CD14-positive monocyte (primary cell): ENCODE measurements at regions not wholly inside any gene's neighbourhood (a gene's known extent, or its start where the extent isn't known, plus 50 kb on each side); places are given as distances from the start of the nearest gene placed in this dataset.

Experiments
- DNase-seq, 3 donors: peaks; one replicate each; pipeline ENCODE4 v3.0.0-alpha.2; 2011 to 2022
- H2AFZ ChIP-seq: 2 replicates; pipeline ENCODE4 v1.6.0; 2012; ENCODE audit warnings: mild to moderate bottlenecking, low read depth, low read length, inconsistent platforms; ENCODE audit not compliant: insufficient read depth, poor library complexity, severe bottlenecking
- H3K27ac ChIP-seq, 2 donors: 1 replicate in 1 of 2; 2 replicates in 1 of 2; pipeline ENCODE4 v1.5.1; 2012 to 2013; ENCODE audit warnings: low read length in 2 of 2, control low read depth in 1 of 2, inconsistent platforms in 1 of 2, low read depth in 1 of 2, mild to moderate bottlenecking in 1 of 2
- H3K27me3 ChIP-seq, 2 donors: one replicate each; pipeline versions ENCODE4 v1.6.0 to v1.6.1; 2011 to 2013; ENCODE audit warnings: low read length in 2 of 2; ENCODE audit not compliant: control insufficient read depth in 2 of 2, insufficient read depth in 2 of 2
- H3K36me3 ChIP-seq, 2 donors: replicated peaks in 1 of 2; 1 replicate in 1 of 2; 2 replicates in 1 of 2; pipeline versions ENCODE4 v1.5.1 to v1.6.1; 2012 to 2013; ENCODE audit warnings: low read length in 2 of 2, control low read depth in 1 of 2, inconsistent platforms in 1 of 2, mild to moderate bottlenecking in 1 of 2; ENCODE audit not compliant: insufficient read depth in 2 of 2, control insufficient read depth in 1 of 2
- H3K4me1 ChIP-seq, 2 donors: 1 replicate in 1 of 2; 2 replicates in 1 of 2; pipeline versions ENCODE4 v1.5.1 to v1.6.1; 2012 to 2013; ENCODE audit warnings: low read length in 2 of 2, control low read depth in 1 of 2, inconsistent platforms in 1 of 2, mild to moderate bottlenecking in 1 of 2, moderate library complexity in 1 of 2; ENCODE audit not compliant: insufficient read depth in 2 of 2, control insufficient read depth in 1 of 2
- H3K4me2 ChIP-seq: replicated peaks from 2 replicates; pipeline ENCODE3; 2012; ENCODE audit warnings: low read length, moderate library complexity, mild to moderate bottlenecking; ENCODE audit not compliant: poor library complexity, severe bottlenecking; ENCODE audit errors: extremely low read depth
- H3K4me3 ChIP-seq, 3 experiments: fragments of 200-600 bp in 1 of 3; sonication (generic) in 1 of 3; replicated peaks in 1 of 3; 1 replicate in 2 of 3; 2 replicates in 1 of 3; pipeline ENCODE4 v1.5.1; 2011 to 2013; ENCODE audit warnings: low read length in 3 of 3, mild to moderate bottlenecking in 3 of 3, control low read depth in 2 of 3, low read depth in 2 of 3, inconsistent platforms in 1 of 3, moderate library complexity in 1 of 3
- H3K79me2 ChIP-seq: 2 replicates; pipeline ENCODE4 v1.6.0; 2012; ENCODE audit warnings: mild to moderate bottlenecking, control low read depth, inconsistent platforms, low read length, moderate library complexity; ENCODE audit not compliant: insufficient read depth
- H3K9ac ChIP-seq: 2 replicates; pipeline ENCODE4 v1.6.0; 2017; ENCODE audit warnings: low read length, mild to moderate bottlenecking; ENCODE audit not compliant: insufficient read depth, poor library complexity, severe bottlenecking
- H3K9me3 ChIP-seq, 2 donors: replicated peaks in 1 of 2; 1 replicate in 1 of 2; 2 replicates in 1 of 2; pipeline versions ENCODE4 v1.5.1 to v1.6.1; 2012 to 2013; ENCODE audit warnings: low read length in 2 of 2, control low read depth in 1 of 2; ENCODE audit not compliant: control insufficient read depth in 1 of 2, insufficient read depth in 1 of 2
- H4K20me1 ChIP-seq: 2 replicates; pipeline ENCODE4 v1.6.0; 2012; ENCODE audit warnings: mild to moderate bottlenecking, low read length, control low read depth, moderate library complexity; ENCODE audit not compliant: insufficient read depth
- H3K27ac Mint-ChIP-seq, 7 donors: one replicate each; pipeline ENCODE4 v1.8.0; 2020; ENCODE audit warnings: mild to moderate bottlenecking in 7 of 7, mixed read lengths in 7 of 7, moderate library complexity in 6 of 7, inconsistent platforms in 2 of 7
- H3K27me3 Mint-ChIP-seq, 3 donors: one replicate each; pipeline ENCODE4 v1.8.0; 2021 to 2022; ENCODE audit warnings: low read depth in 3 of 3, mild to moderate bottlenecking in 3 of 3, mixed read lengths in 3 of 3, moderate library complexity in 3 of 3, inconsistent platforms in 1 of 3
- H3K36me3 Mint-ChIP-seq, 2 donors: one replicate each; pipeline ENCODE4 v1.8.0; 2020; ENCODE audit warnings: mixed read lengths in 2 of 2, inconsistent platforms in 1 of 2, mild to moderate bottlenecking in 1 of 2
- H3K4me1 Mint-ChIP-seq: one replicate; pipeline ENCODE4 v1.8.0; 2020; ENCODE audit warnings: mild to moderate bottlenecking, mixed read lengths
- H3K4me3 Mint-ChIP-seq, 2 donors: one replicate each; pipeline ENCODE4 v1.8.0; 2020; ENCODE audit warnings: mild to moderate bottlenecking in 2 of 2, mixed read lengths in 2 of 2, moderate library complexity in 1 of 2
- H3K9me3 Mint-ChIP-seq, 7 donors: one replicate each; pipeline ENCODE4 v1.8.0; 2020 to 2022; ENCODE audit warnings: mixed read lengths in 7 of 7, mild to moderate bottlenecking in 6 of 7, moderate library complexity in 6 of 7, inconsistent platforms in 2 of 7
- CTCF ChIP-seq: fragments of 200-600 bp; IDR thresholded peaks from one replicate; pipeline ENCODE4 v1.8.0; 2022; ENCODE audit warnings: antibody characterized with exemption, mild to moderate bottlenecking
- WGBS: methylation state at CpG from one replicate; pipeline ENCODE4 v1.1.5; 2013; ENCODE audit warnings: missing lambda C conversion rate; ENCODE audit not compliant: insufficient coverage; 5-methylcytosine and 5-hydroxymethylcytosine counted together
- intact Hi-C, 2 donors: fragments of 100-400 bp; cut with micrococcal nuclease; formaldehyde crosslinking; loops; one replicate each; pipeline versions ENCODE4 v1.15.0 to v1.15.1; 2023

DNA sequence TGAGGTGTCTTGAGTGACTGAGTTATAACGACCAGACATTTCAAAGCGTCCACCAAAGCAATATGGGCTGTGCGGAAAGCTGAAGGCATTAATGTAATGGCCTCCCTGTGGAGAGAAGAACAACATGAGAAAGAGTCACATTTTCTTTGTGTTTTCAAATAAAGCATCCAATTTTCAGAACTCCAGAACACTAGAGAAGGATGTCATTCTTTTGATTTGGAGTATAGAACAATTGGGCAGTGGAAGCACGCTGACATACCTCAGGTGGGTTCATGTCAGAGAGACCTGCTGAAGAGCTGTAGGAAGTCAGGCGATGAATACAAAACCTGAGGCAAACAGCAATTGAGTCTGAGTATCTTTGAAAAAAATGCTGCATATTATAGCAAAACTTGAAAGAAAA is 556.5 kb downstream of the GABRG2 start:
- H3K9me3 Mint-ChIP-seq, result peaks cover 9 to 28% (median 21%) of the 10 kb centered on the region in 7 donors
- no peak overlapping the region for H3K4me3 ChIP-seq
- no peak overlapping the region for H3K4me2 ChIP-seq
- H3K27ac Mint-ChIP-seq, result no peak overlapping the region
- H3K4me1 ChIP-seq, result no peaks in the 10 kb centered on the region
- no peaks in the 10 kb centered on the region for H3K27me3 Mint-ChIP-seq
- H3K27ac ChIP-seq, result no peak overlapping the region
- H4K20me1 ChIP-seq, result no peaks in the 10 kb centered on the region
- H3K27me3 ChIP-seq, result no peaks in the 10 kb centered on the region
- no peak overlapping the region for H3K4me3 Mint-ChIP-seq
- peaks cover 19 to 32% of the 10 kb centered on the region in 2 donors for H3K9me3 ChIP-seq
- no peak for DNase-seq
- intact Hi-C loops, result no loop called here
- no peaks in the 10 kb centered on the region for H3K36me3 ChIP-seq
- no peaks in the 10 kb centered on the region for H3K4me1 Mint-ChIP-seq
- H3K79me2 ChIP-seq, result no peaks in the 10 kb centered on the region
- no peak overlapping the region for H2AFZ ChIP-seq
- no peak for TF ChIP-seq CTCF
- no CpG with 5 or more reads among the region's 5 CpGs for WGBS
- H3K36me3 Mint-ChIP-seq, result no peaks in the 10 kb centered on the region
- H3K9ac ChIP-seq, result no peak overlapping the region

DNA sequence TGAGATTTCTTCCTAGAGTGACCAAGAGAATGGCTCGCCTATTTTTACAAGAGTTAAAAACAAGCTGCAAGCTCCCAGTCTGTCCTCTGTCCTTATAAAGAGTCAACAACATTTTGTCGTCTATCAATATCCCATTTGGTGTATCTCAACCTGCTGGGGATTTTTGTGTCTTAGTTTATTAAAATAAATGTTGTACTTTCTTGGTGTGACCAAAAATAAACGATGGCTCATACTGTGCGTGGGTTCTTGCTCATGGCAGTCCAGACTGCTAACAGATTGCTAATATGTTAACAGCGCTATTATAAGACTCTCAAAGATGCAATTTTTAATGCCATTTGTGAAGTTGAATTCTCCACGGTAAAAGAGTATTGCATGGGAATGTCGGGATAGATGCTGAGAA is 569.9 kb downstream of the GABRG2 start:
- H3K4me2 ChIP-seq, result no peak overlapping the region
- Mint-ChIP-seq H3K4me3 (no peak overlapping the region), H3K27ac (no peak overlapping the region), H3K9me3 (peaks cover 4 to 16% (median 12%) of the 10 kb centered on the region in 7 donors), H3K27me3 (peaks cover 0 to 2% (median 0%) of the 10 kb centered on the region in 3 donors), H3K4me1 (no peaks in the 10 kb centered on the region), H3K36me3 (no peaks in the 10 kb centered on the region)
- H4K20me1 ChIP-seq, result no peaks in the 10 kb centered on the region
- H3K9me3 ChIP-seq, result peaks cover 14 to 22% of the 10 kb centered on the region in 2 donors
- DNase-seq, result no peak
- no peak overlapping the region for H3K4me3 ChIP-seq
- H3K9ac ChIP-seq, result no peak overlapping the region
- no peak overlapping the region for H3K27ac ChIP-seq
- WGBS, result 94% methylated on average over 2 of the region's 7 CpGs
- no peak overlapping the region for H2AFZ ChIP-seq
- H3K4me1 ChIP-seq, result no peaks in the 10 kb centered on the region
- no peaks in the 10 kb centered on the region for H3K36me3 ChIP-seq
- intact Hi-C loops, result no loop called here
- no peaks in the 10 kb centered on the region for H3K27me3 ChIP-seq
- TF ChIP-seq CTCF, result no peak
- H3K79me2 ChIP-seq, result no peaks in the 10 kb centered on the region
